CD14-positive monocyte (primary cell): ENCODE measurements at regions not wholly inside any gene's neighbourhood (a gene's known extent, or its start where the extent isn't known, plus 50 kb on each side); places are given as distances from the start of the nearest gene placed in this dataset.
"Not testable (repeated sequence)": the region's sequence is repeated elsewhere in the genome, so short reads cannot be mapped to it uniquely, and the experiment has no call there.

ENCODE experiments used
- DNase-seq, 3 donors: peaks; one replicate each; pipeline ENCODE4 v3.0.0-alpha.2; 2011 to 2022
- H2AFZ ChIP-seq: 2 replicates; pipeline ENCODE4 v1.6.0; 2012; ENCODE audit warnings: mild to moderate bottlenecking, low read depth, low read length, inconsistent platforms; ENCODE audit not compliant: insufficient read depth, poor library complexity, severe bottlenecking
- H3K27ac ChIP-seq, 2 donors: 1 replicate in 1 of 2; 2 replicates in 1 of 2; pipeline ENCODE4 v1.5.1; 2012 to 2013; ENCODE audit warnings: low read length in 2 of 2, control low read depth in 1 of 2, inconsistent platforms in 1 of 2, low read depth in 1 of 2, mild to moderate bottlenecking in 1 of 2
- H3K27me3 ChIP-seq, 2 donors: one replicate each; pipeline versions ENCODE4 v1.6.0 to v1.6.1; 2011 to 2013; ENCODE audit warnings: low read length in 2 of 2; ENCODE audit not compliant: control insufficient read depth in 2 of 2, insufficient read depth in 2 of 2
- H3K36me3 ChIP-seq, 2 donors: replicated peaks in 1 of 2; 1 replicate in 1 of 2; 2 replicates in 1 of 2; pipeline versions ENCODE4 v1.5.1 to v1.6.1; 2012 to 2013; ENCODE audit warnings: low read length in 2 of 2, control low read depth in 1 of 2, inconsistent platforms in 1 of 2, mild to moderate bottlenecking in 1 of 2; ENCODE audit not compliant: insufficient read depth in 2 of 2, control insufficient read depth in 1 of 2
- H3K4me1 ChIP-seq, 2 donors: 1 replicate in 1 of 2; 2 replicates in 1 of 2; pipeline versions ENCODE4 v1.5.1 to v1.6.1; 2012 to 2013; ENCODE audit warnings: low read length in 2 of 2, control low read depth in 1 of 2, inconsistent platforms in 1 of 2, mild to moderate bottlenecking in 1 of 2, moderate library complexity in 1 of 2; ENCODE audit not compliant: insufficient read depth in 2 of 2, control insufficient read depth in 1 of 2
- H3K4me2 ChIP-seq: replicated peaks from 2 replicates; pipeline ENCODE3; 2012; ENCODE audit warnings: low read length, moderate library complexity, mild to moderate bottlenecking; ENCODE audit not compliant: poor library complexity, severe bottlenecking; ENCODE audit errors: extremely low read depth
- H3K4me3 ChIP-seq, 3 experiments: fragments of 200-600 bp in 1 of 3; sonication (generic) in 1 of 3; replicated peaks in 1 of 3; 1 replicate in 2 of 3; 2 replicates in 1 of 3; pipeline ENCODE4 v1.5.1; 2011 to 2013; ENCODE audit warnings: low read length in 3 of 3, mild to moderate bottlenecking in 3 of 3, control low read depth in 2 of 3, low read depth in 2 of 3, inconsistent platforms in 1 of 3, moderate library complexity in 1 of 3
- H3K79me2 ChIP-seq: 2 replicates; pipeline ENCODE4 v1.6.0; 2012; ENCODE audit warnings: mild to moderate bottlenecking, control low read depth, inconsistent platforms, low read length, moderate library complexity; ENCODE audit not compliant: insufficient read depth
- H3K9ac ChIP-seq: 2 replicates; pipeline ENCODE4 v1.6.0; 2017; ENCODE audit warnings: low read length, mild to moderate bottlenecking; ENCODE audit not compliant: insufficient read depth, poor library complexity, severe bottlenecking
- H3K9me3 ChIP-seq, 2 donors: replicated peaks in 1 of 2; 1 replicate in 1 of 2; 2 replicates in 1 of 2; pipeline versions ENCODE4 v1.5.1 to v1.6.1; 2012 to 2013; ENCODE audit warnings: low read length in 2 of 2, control low read depth in 1 of 2; ENCODE audit not compliant: control insufficient read depth in 1 of 2, insufficient read depth in 1 of 2
- H4K20me1 ChIP-seq: 2 replicates; pipeline ENCODE4 v1.6.0; 2012; ENCODE audit warnings: mild to moderate bottlenecking, low read length, control low read depth, moderate library complexity; ENCODE audit not compliant: insufficient read depth
- H3K27ac Mint-ChIP-seq, 7 donors: one replicate each; pipeline ENCODE4 v1.8.0; 2020; ENCODE audit warnings: mild to moderate bottlenecking in 7 of 7, mixed read lengths in 7 of 7, moderate library complexity in 6 of 7, inconsistent platforms in 2 of 7
- H3K27me3 Mint-ChIP-seq, 3 donors: one replicate each; pipeline ENCODE4 v1.8.0; 2021 to 2022; ENCODE audit warnings: low read depth in 3 of 3, mild to moderate bottlenecking in 3 of 3, mixed read lengths in 3 of 3, moderate library complexity in 3 of 3, inconsistent platforms in 1 of 3
- H3K36me3 Mint-ChIP-seq, 2 donors: one replicate each; pipeline ENCODE4 v1.8.0; 2020; ENCODE audit warnings: mixed read lengths in 2 of 2, inconsistent platforms in 1 of 2, mild to moderate bottlenecking in 1 of 2
- H3K4me1 Mint-ChIP-seq: one replicate; pipeline ENCODE4 v1.8.0; 2020; ENCODE audit warnings: mild to moderate bottlenecking, mixed read lengths
- H3K4me3 Mint-ChIP-seq, 2 donors: one replicate each; pipeline ENCODE4 v1.8.0; 2020; ENCODE audit warnings: mild to moderate bottlenecking in 2 of 2, mixed read lengths in 2 of 2, moderate library complexity in 1 of 2
- H3K9me3 Mint-ChIP-seq, 7 donors: one replicate each; pipeline ENCODE4 v1.8.0; 2020 to 2022; ENCODE audit warnings: mixed read lengths in 7 of 7, mild to moderate bottlenecking in 6 of 7, moderate library complexity in 6 of 7, inconsistent platforms in 2 of 7
- WGBS: methylation state at CpG from one replicate; pipeline ENCODE4 v1.1.5; 2013; ENCODE audit warnings: missing lambda C conversion rate; ENCODE audit not compliant: insufficient coverage; 5-methylcytosine and 5-hydroxymethylcytosine counted together
- intact Hi-C, 2 donors: fragments of 100-400 bp; cut with micrococcal nuclease; formaldehyde crosslinking; loops; one replicate each; pipeline versions ENCODE4 v1.15.0 to v1.15.1; 2023
- TF ChIP-seq, protein P1 (sequence below): fragments of 200-600 bp; IDR thresholded peaks from one replicate; pipeline ENCODE4 v1.8.0; 2022; ENCODE audit warnings: antibody characterized with exemption, mild to moderate bottlenecking

GRCh38 chr14:25322784-25323183 is 272.8 kb upstream of the STXBP6 start:
- Mint-ChIP-seq H3K27ac (peak overlapping the region in 1 of 7 donors; percentile 40), H3K27me3 (peaks cover 0 to 3% (median 0%) of the 10 kb centered on the region in 3 donors), H3K36me3 (no peaks in the 10 kb centered on the region), H3K4me3 (no peak overlapping the region), H3K4me1 (no peaks in the 10 kb centered on the region), H3K9me3 (peaks cover 3 to 12% (median 6%) of the 10 kb centered on the region in 7 donors)
- Histone ChIP-seq H3K4me3 (no peak overlapping the region), H3K36me3 (no peaks in the 10 kb centered on the region), H3K27me3 (no peaks in the 10 kb centered on the region), H3K4me1 (no peaks in the 10 kb centered on the region), H4K20me1 (no peaks in the 10 kb centered on the region), H3K4me2 (no peak overlapping the region), H2AFZ (no peak overlapping the region), H3K9ac (no peak overlapping the region), H3K79me2 (no peaks in the 10 kb centered on the region), H3K27ac (no peak overlapping the region), H3K9me3 (peaks cover 5 to 13% of the 10 kb centered on the region in 2 donors)
- intact Hi-C loops, result no loop called here
- TF ChIP-seq, protein P1, sequence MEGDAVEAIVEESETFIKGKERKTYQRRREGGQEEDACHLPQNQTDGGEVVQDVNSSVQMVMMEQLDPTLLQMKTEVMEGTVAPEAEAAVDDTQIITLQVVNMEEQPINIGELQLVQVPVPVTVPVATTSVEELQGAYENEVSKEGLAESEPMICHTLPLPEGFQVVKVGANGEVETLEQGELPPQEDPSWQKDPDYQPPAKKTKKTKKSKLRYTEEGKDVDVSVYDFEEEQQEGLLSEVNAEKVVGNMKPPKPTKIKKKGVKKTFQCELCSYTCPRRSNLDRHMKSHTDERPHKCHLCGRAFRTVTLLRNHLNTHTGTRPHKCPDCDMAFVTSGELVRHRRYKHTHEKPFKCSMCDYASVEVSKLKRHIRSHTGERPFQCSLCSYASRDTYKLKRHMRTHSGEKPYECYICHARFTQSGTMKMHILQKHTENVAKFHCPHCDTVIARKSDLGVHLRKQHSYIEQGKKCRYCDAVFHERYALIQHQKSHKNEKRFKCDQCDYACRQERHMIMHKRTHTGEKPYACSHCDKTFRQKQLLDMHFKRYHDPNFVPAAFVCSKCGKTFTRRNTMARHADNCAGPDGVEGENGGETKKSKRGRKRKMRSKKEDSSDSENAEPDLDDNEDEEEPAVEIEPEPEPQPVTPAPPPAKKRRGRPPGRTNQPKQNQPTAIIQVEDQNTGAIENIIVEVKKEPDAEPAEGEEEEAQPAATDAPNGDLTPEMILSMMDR, result no peak
- DNase-seq, result no peak
- no CpG with 5 or more reads among the region's 1 CpG for WGBS

- H3K27me3 ChIP-seq, result not testable (repeated sequence)
Observed at GRCh38 chr14:25316007-25316406, 266.1 kb upstream of the STXBP6 start.

More at GRCh38 chr14:25316007-25316406, 266.1 kb upstream of the STXBP6 start:
- H3K4me3 ChIP-seq, H3K36me3 Mint-ChIP-seq, H3K27ac Mint-ChIP-seq, H3K4me3 Mint-ChIP-seq, H4K20me1 ChIP-seq, H3K36me3 ChIP-seq, intact Hi-C loops, H3K4me1 Mint-ChIP-seq, H2AFZ ChIP-seq, H3K4me1 ChIP-seq, H3K4me2 ChIP-seq, H3K9me3 Mint-ChIP-seq, H3K27me3 Mint-ChIP-seq, H3K27ac ChIP-seq, H3K79me2 ChIP-seq, H3K9ac ChIP-seq, DNase-seq, H3K9me3 ChIP-seq: not testable (repeated sequence)
- WGBS, result no CpG with 5 or more reads among the region's 6 CpGs
